Stimulated activated CD8-positive, alpha-beta memory T cell treated with anti-CD3 and anti-CD28 coated beads, Interleukin-7, amount 100 ng/mL, for 1 hour (primary cell): ENCODE measurements at regions not wholly inside any gene's neighbourhood (a gene's known extent, or its start where the extent isn't known, plus 50 kb on each side); places are given as distances from the start of the nearest gene placed in this dataset.

Experiments used
- DNase-seq, 2 donors: peaks; one replicate each; pipeline ENCODE4 v3.0.0-alpha.2; 2020; ENCODE audit warnings: low read depth in 2 of 2

- DNase-seq: no peak
These were observed 93.6 kb downstream of the NCR2 start for GRCh38 chr6:41428996-41429421.

- DNase-seq: no peak
These were observed 94.4 kb downstream of the NCR2 start for GRCh38 chr6:41429506-41430504.

- DNase-seq: no peak
These were observed 95.5 kb downstream of the NCR2 start for GRCh38 chr6:41430875-41431274.

GRCh38 chr6:41432280-41432679 is 96.9 kb downstream of the NCR2 start:
- no peak for DNase-seq

GRCh38 chr6:41434803-41435481 is 99.5 kb downstream of the NCR2 start:
- no peak for DNase-seq

GRCh38 chr6:41437604-41438003 is 102.2 kb downstream of the NCR2 start:
- DNase-seq: no peak

GRCh38 chr6:41438746-41439145 is 103.3 kb downstream of the NCR2 start:
- no peak for DNase-seq

- DNase-seq: no peak
These were observed 104.4 kb downstream of the NCR2 start for GRCh38 chr6:41439524-41440418.

- no peak for DNase-seq
These were observed 105.2 kb upstream of the FOXP4 start for GRCh38 chr6:41440958-41441357.

GRCh38 chr6:41441598-41442351 is 104.4 kb upstream of the FOXP4 start:
- no peak for DNase-seq

- DNase-seq: no peak
These were observed 103.9 kb upstream of the FOXP4 start for GRCh38 chr6:41442352-41442672.

- DNase-seq: no peak
These were observed 103.2 kb upstream of the FOXP4 start for GRCh38 chr6:41442800-41443501.

- no peak for DNase-seq
These were observed 102.3 kb upstream of the FOXP4 start for GRCh38 chr6:41443616-41444525.

GRCh38 chr6:41445261-41445660 is 100.9 kb upstream of the FOXP4 start:
- no peak for DNase-seq

GRCh38 chr6:41446132-41446531 is 100.0 kb upstream of the FOXP4 start:
- no peak for DNase-seq

GRCh38 chr6:41446907-41447545 is 99.2 kb upstream of the FOXP4 start:
- DNase-seq: no peak

GRCh38 chr6:41448256-41448655 is 97.9 kb upstream of the FOXP4 start:
- no peak for DNase-seq

- no peak for DNase-seq
These were observed 96.6 kb upstream of the FOXP4 start for GRCh38 chr6:41449399-41450245.
